Stimulated activated effector memory CD8-positive, alpha-beta T cell treated with anti-CD3 and anti-CD28 coated beads, Interleukin-12 subunit alpha, Interleukin-12 subunit beta, amount 100 ng/mL, for 72 hours (primary cell): ENCODE measurements at regions not wholly inside any gene's neighbourhood (a gene's known extent, or its start where the extent isn't known, plus 50 kb on each side); places are given as distances from the start of the nearest gene placed in this dataset.
A peak's percentile ranks its signal among the peaks of the same experiment; 100 is the strongest.
"Not testable (repeated sequence)": the region's sequence is repeated elsewhere in the genome, so short reads cannot be mapped to it uniquely, and the experiment has no call there.

ENCODE experiments used
- ATAC-seq: fragments of 150-1000 bp; cut with Tn5 transposase; 2 replicates; pipeline ENCODE4 v1.10.0; 2021
- DNase-seq, 2 donors: peaks; one replicate each; pipeline ENCODE4 v3.0.0; 2021 to 2022; ENCODE audit warnings: low spot score in 2 of 2
- H3K27ac Mint-ChIP-seq: one replicate; pipeline ENCODE4 v1.8.0; 2022; ENCODE audit warnings: mild to moderate bottlenecking, mixed read lengths
- H3K36me3 Mint-ChIP-seq: one replicate; pipeline ENCODE4 v1.8.0; 2022; ENCODE audit warnings: mild to moderate bottlenecking, mixed read lengths
- H3K4me1 Mint-ChIP-seq: one replicate; pipeline ENCODE4 v1.8.0; 2022; ENCODE audit warnings: mixed read lengths
- H3K4me3 Mint-ChIP-seq: one replicate; pipeline ENCODE4 v1.8.0; 2022; ENCODE audit warnings: mild to moderate bottlenecking, mixed read lengths
- H3K9me3 Mint-ChIP-seq: one replicate; pipeline ENCODE4 v1.8.0; 2022; ENCODE audit warnings: mixed read lengths

GRCh38 chr10:120077707-120078492, 185.4 kb downstream of the SEC23IP start:
- DNase-seq, result no peak
- Mint-ChIP-seq H3K27ac (no peak overlapping the region), H3K9me3 (no peaks in the 10 kb centered on the region), H3K4me3 (no peak overlapping the region), H3K4me1 (peaks cover 6% of the 10 kb centered on the region), H3K36me3 (no peaks in the 10 kb centered on the region)
- peak; percentile 63 for ATAC-seq

GRCh38 chr10:120085096-120085796, 192.7 kb downstream of the SEC23IP start:
- no peak overlapping the region for H3K4me3 Mint-ChIP-seq
- H3K4me1 Mint-ChIP-seq, result no peaks in the 10 kb centered on the region
- DNase-seq (no peak), ATAC-seq (no peak)
- no peaks in the 10 kb centered on the region for H3K36me3 Mint-ChIP-seq
- no peaks in the 10 kb centered on the region for H3K9me3 Mint-ChIP-seq
- H3K27ac Mint-ChIP-seq, result no peak overlapping the region

- Mint-ChIP-seq H3K36me3 (no peaks in the 10 kb centered on the region), H3K27ac (no peak overlapping the region), H3K4me1 (no peaks in the 10 kb centered on the region), H3K9me3 (no peaks in the 10 kb centered on the region), H3K4me3 (no peak overlapping the region)
- ATAC-seq (no peak), DNase-seq (no peak)
Observed at GRCh38 chr10:120086066-120086465, 193.5 kb downstream of the SEC23IP start.

- no peaks in the 10 kb centered on the region for H3K9me3 Mint-ChIP-seq
- no peak overlapping the region for H3K27ac Mint-ChIP-seq
- H3K36me3 Mint-ChIP-seq, result no peaks in the 10 kb centered on the region
- no peak overlapping the region for H3K4me3 Mint-ChIP-seq
- ATAC-seq (no peak), DNase-seq (no peak)
- no peaks in the 10 kb centered on the region for H3K4me1 Mint-ChIP-seq
Observed at GRCh38 chr10:120087109-120087508, 194.6 kb downstream of the SEC23IP start.

GRCh38 chr10:120095875-120096274, 203.3 kb downstream of the SEC23IP start:
- no peaks in the 10 kb centered on the region for H3K4me1 Mint-ChIP-seq
- H3K9me3 Mint-ChIP-seq, result peaks cover 2% of the 10 kb centered on the region
- no peak overlapping the region for H3K4me3 Mint-ChIP-seq
- no peaks in the 10 kb centered on the region for H3K36me3 Mint-ChIP-seq
- DNase-seq (no peak), ATAC-seq (no peak)
- no peak overlapping the region for H3K27ac Mint-ChIP-seq

- no peak overlapping the region for H3K4me3 Mint-ChIP-seq
- DNase-seq (no peak), ATAC-seq (no peak)
- H3K36me3 Mint-ChIP-seq, result no peaks in the 10 kb centered on the region
- H3K9me3 Mint-ChIP-seq, result peaks cover 2% of the 10 kb centered on the region
- H3K27ac Mint-ChIP-seq, result no peak overlapping the region
- H3K4me1 Mint-ChIP-seq, result no peaks in the 10 kb centered on the region
Observed at GRCh38 chr10:120097766-120098165, 205.2 kb downstream of the SEC23IP start.

- Mint-ChIP-seq H3K4me1 (no peaks in the 10 kb centered on the region), H3K36me3 (no peaks in the 10 kb centered on the region), H3K9me3 (peaks cover 2% of the 10 kb centered on the region), H3K27ac (no peak overlapping the region), H3K4me3 (no peak overlapping the region)
- DNase-seq (no peak), ATAC-seq (no peak)
Observed at GRCh38 chr10:120098232-120098930, 205.9 kb downstream of the SEC23IP start.

GRCh38 chr10:120103738-120104560, 211.4 kb downstream of the SEC23IP start:
- no peak overlapping the region for H3K27ac Mint-ChIP-seq
- ATAC-seq, result no peak
- no peak overlapping the region for H3K4me3 Mint-ChIP-seq
- H3K9me3 Mint-ChIP-seq, result no peaks in the 10 kb centered on the region
- H3K36me3 Mint-ChIP-seq, result no peaks in the 10 kb centered on the region
- H3K4me1 Mint-ChIP-seq, result no peaks in the 10 kb centered on the region
- no peak for DNase-seq

GRCh38 chr10:120105001-120105400, 212.5 kb downstream of the SEC23IP start:
- Mint-ChIP-seq H3K36me3 (no peaks in the 10 kb centered on the region), H3K9me3 (no peaks in the 10 kb centered on the region), H3K27ac (no peak overlapping the region), H3K4me3 (no peak overlapping the region), H3K4me1 (no peaks in the 10 kb centered on the region)
- no peak for ATAC-seq
- DNase-seq, result no peak

- no peak overlapping the region for H3K4me3 Mint-ChIP-seq
- H3K36me3 Mint-ChIP-seq, result no peaks in the 10 kb centered on the region
- no peak for DNase-seq
- ATAC-seq, result no peak
- no peaks in the 10 kb centered on the region for H3K9me3 Mint-ChIP-seq
- no peak overlapping the region for H3K27ac Mint-ChIP-seq
- H3K4me1 Mint-ChIP-seq, result no peaks in the 10 kb centered on the region
Observed at GRCh38 chr10:120105492-120105891, 213.0 kb downstream of the SEC23IP start.

- H3K27ac Mint-ChIP-seq, result no peak overlapping the region
- H3K36me3 Mint-ChIP-seq, result no peaks in the 10 kb centered on the region
- DNase-seq (no peak), ATAC-seq (no peak)
- no peaks in the 10 kb centered on the region for H3K9me3 Mint-ChIP-seq
- no peaks in the 10 kb centered on the region for H3K4me1 Mint-ChIP-seq
- H3K4me3 Mint-ChIP-seq, result no peak overlapping the region
Observed at GRCh38 chr10:120108916-120109315, 216.4 kb downstream of the SEC23IP start.

GRCh38 chr10:120109725-120110124, 217.2 kb downstream of the SEC23IP start:
- not testable (repeated sequence) for H3K4me3 Mint-ChIP-seq, H3K27ac Mint-ChIP-seq, DNase-seq, H3K9me3 Mint-ChIP-seq, H3K36me3 Mint-ChIP-seq, H3K4me1 Mint-ChIP-seq, ATAC-seq

GRCh38 chr10:120110196-120110595, 217.7 kb downstream of the SEC23IP start:
- no peaks in the 10 kb centered on the region for H3K36me3 Mint-ChIP-seq
- no peak for ATAC-seq
- no peak for DNase-seq
- H3K4me1 Mint-ChIP-seq, result no peaks in the 10 kb centered on the region
- H3K27ac Mint-ChIP-seq, result no peak overlapping the region
- H3K4me3 Mint-ChIP-seq, result no peak overlapping the region
- no peaks in the 10 kb centered on the region for H3K9me3 Mint-ChIP-seq

GRCh38 chr10:120111628-120112027, 219.1 kb downstream of the SEC23IP start:
- no peak overlapping the region for H3K27ac Mint-ChIP-seq
- DNase-seq (no peak), ATAC-seq (no peak)
- no peaks in the 10 kb centered on the region for H3K36me3 Mint-ChIP-seq
- no peak overlapping the region for H3K4me3 Mint-ChIP-seq
- no peaks in the 10 kb centered on the region for H3K9me3 Mint-ChIP-seq
- H3K4me1 Mint-ChIP-seq, result no peaks in the 10 kb centered on the region

GRCh38 chr10:120112809-120113208, 220.3 kb downstream of the SEC23IP start:
- ATAC-seq, result no peak
- Mint-ChIP-seq H3K9me3 (no peaks in the 10 kb centered on the region), H3K4me3 (no peak overlapping the region), H3K36me3 (no peaks in the 10 kb centered on the region), H3K27ac (no peak overlapping the region), H3K4me1 (no peaks in the 10 kb centered on the region)
- DNase-seq, result no peak
